ENCODE measurements at regions not wholly inside any gene's neighbourhood (a gene's known extent, or its start where the extent isn't known, plus 50 kb on each side); places are given as distances from the start of the nearest gene placed in this dataset.
"Not testable (repeated sequence)": the region's sequence is repeated elsewhere in the genome, so short reads cannot be mapped to it uniquely, and the experiment has no call there.

GRCh38 chr6:85936916-85937315, 294.2 kb upstream of the SYNCRIP start:
- FAIRE-seq = no peak

- FAIRE-seq = peak; percentile 83
Observed at GRCh38 chr6:85923013-85923430, 280.3 kb upstream of the SYNCRIP start.

- no peak for FAIRE-seq
Observed at GRCh38 chr6:85920782-85921181, 278.1 kb upstream of the SYNCRIP start.

DNA sequence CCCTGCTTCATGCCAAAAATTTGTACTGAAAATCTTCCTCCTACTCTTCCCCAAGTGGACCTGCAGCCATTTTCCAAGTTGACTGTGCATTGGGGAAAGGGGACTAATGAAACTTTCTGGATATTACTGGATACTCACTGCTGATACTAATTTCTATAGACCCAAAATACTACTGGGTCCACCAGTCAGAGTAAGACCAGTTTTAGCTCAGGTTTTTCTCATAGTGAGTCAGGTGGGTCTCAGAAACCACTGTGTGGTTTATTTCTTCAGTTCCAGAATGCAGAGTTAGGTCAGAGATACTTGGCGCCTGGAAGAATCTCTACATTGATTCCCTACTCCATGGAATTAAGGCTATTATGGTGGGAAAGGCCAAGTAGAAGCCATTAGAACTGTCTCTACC, 274.8 kb upstream of the SYNCRIP start:
- FAIRE-seq = no peak

GRCh38 chr6:85913001-85913400, 270.3 kb upstream of the SYNCRIP start:
- no peak for FAIRE-seq

DNA sequence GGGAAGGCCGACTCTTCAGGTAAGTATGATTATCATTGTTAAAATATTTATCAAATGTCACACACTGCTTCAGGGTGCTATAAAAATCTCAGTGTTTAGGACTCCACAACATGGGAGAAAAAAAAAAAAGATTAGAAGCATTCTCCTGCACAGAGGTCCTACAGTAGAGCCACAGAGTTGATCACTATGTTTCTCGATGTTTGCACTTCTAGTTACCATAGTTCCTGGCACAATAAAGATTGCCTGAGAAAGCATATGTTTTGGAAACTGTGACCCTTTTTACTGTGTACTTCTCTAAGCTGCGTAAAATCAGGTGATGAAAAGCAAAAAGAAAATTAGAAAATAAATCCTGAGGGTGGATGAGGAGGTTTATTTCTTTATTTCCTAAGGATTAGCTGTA, 269.9 kb upstream of the SYNCRIP start:
- FAIRE-seq = no peak

DNA sequence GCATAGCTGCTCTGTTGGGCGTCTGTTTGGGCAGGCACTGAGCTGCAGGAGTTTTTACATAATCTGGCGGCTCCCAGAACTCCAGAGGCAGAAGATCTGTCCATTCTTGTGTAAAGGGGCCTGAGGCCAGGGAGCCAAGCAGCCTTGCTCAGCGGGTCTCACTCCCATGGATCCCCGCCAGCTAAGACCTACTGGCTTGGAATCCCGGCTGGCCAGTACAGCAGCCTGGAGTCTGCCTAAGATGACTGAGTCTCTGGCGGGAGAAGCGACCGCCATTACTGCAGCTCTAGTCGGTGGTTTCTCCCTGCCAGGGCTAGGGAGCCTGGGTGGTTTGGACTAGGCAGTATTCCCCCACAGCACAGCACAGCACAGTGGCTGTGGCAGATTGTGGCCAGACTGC, 268.4 kb upstream of the SYNCRIP start:
- no peak for FAIRE-seq

DNA sequence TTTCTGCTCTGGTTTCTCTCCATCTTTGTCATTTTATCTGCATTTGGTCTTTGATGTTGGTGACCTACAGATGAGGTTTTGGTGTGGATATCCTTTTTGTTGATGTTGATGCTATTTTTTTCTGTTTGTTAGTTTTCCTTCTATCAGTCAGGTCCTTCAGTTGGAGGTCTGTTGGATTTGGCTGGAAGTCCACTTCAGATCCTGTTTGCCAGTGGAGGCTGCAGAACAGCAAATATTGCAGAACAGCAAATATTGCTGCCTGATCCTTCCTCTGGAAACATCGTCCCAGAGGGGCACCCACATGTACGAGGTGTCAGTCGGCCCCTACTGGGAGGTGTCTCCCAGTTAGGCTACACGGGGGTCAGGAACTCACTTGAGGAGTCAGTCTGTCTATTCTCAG, 265.4 kb upstream of the SYNCRIP start:
- not testable (repeated sequence) for FAIRE-seq

DNA sequence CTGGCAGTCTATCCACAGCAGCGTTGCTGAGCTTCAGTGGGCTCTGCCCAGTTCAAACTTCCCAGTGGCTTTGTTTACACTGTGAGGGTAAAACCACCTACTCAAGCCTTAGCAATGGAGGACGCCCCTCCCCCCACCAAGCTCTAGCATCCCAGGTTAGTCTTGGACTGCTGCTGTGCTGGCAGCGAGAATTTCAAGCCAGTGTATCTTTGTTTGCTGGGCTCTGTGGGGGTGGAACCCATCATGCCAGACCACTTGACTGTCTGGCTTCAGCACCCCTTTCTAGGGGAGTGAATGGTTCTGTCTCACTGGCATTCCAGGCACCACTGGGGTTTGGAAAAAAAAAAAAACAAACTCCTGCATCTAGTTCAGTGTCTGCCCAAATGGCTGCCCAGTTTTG, 249.7 kb upstream of the SYNCRIP start:
- FAIRE-seq = no peak

DNA sequence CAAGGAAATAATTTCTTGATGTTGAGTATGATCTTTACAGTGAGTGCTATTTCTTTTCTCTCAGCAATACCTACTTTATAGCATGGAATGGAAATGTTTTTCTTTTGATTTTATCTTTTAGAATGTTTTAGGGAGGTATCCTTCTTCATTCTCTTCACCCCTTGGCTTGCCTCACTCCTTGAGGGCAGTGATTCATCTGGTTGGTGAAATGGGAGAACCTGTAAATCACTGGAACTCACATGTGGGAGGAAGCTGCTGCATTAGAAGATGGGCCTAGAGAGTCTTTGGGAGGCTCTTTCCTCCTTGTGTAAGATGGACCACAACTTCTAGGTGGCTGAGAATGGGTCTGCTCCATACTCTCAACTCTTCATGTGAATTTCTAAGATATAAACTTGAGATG, 244.8 kb upstream of the SYNCRIP start:
- FAIRE-seq = no peak

GRCh38 chr6:85868685-85869084, 226.0 kb upstream of the SYNCRIP start:
- no peak for FAIRE-seq

GRCh38 chr6:85867595-85867994, 224.9 kb upstream of the SYNCRIP start:
- no peak for FAIRE-seq

DNA sequence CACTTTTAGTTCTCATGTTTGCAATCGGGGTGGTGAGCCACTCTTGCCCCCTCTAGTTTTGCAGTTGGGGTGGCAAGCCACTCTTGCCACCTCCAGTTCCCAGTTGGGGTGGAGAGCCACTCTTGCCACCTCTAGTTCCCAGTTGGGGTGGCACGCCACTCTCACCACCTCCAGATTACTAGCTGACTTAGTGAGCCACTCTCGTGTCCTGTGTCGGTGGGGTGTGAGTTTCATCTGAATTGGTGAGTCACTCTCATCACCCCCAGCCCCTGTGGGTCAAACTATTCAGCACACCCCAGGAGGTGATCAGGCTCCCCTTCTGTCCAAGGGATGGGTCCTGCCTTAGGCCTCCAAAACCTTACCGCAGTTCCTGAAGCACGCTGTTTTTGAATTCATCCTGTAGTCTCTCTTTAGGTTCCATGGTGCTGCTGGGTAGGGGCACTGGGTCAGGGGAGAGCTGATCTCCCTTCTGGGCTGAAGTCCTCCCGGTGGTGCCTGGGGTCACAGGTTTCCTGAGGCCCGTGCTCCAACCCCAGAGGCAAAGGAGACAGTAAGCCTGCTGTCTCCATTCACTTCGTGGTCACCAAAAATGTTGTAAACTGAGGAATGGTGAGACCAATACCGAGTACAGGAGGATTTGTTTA, 224.2 kb upstream of the SYNCRIP start:
- no peak for FAIRE-seq

DNA sequence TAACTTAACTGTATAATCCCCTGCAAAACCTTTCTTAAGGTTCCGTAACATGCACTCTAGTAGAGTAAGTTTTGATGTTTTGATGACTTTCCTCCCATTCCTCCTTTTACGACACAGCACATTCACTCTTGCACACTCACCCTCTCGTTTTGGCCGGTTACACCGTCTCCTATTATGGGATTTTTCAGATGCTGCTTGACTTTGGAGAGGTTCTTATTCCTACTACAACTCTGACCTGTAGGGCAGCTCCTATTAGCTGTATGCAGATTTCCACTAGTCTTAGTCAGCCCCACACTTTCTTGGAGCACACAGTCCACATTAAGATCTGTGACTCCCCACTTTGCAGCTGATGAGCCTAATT, 223.7 kb upstream of the SYNCRIP start:
- no peak for FAIRE-seq

- FAIRE-seq = no peak
Observed at GRCh38 chr6:85865420-85866369, 223.0 kb upstream of the SYNCRIP start.

DNA sequence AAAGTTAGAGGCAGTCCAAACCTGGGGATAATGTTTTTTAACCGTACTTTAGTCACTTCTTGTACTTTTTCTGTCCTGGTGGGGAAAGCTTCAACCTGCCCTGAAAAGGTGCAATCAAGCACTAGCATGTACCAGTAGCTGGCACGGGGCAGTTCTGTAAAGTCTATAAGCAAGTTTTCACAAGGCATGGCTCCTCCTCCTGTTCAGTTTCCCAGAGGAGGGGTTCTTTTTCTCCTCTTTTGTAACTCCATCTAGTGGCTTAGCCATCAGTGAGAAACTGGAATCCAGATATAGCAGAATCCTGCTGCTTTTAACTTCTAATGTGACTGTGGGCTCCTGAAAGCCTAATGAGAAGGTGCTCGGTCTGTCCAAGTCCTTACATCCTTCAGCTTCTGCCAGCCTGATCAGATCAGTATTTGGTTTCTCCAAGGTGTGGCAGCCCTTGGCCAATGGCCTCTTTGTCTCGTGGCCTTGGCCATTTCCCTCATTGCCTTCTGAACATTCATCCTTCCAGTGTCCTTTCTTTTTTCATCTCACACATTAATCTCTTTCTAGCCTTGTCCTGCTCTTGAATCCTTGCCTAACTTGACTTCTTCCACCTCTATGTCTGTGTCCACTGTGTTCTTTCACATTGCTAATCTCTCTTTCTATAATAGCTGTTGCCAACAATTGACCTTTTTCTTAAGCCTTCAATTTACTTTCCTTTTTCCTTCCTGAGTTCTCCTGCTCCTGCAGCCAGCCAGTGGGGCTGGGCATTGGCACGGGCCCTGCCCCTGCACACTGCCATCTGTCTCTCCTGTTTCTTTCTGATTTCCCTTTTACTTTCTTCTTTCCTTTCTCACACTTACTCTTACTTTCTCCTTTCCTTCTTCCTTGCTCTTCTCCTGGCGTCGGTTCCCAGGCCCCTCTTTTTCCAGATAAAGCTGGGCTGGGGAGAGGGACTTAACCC, 222.0 kb upstream of the SYNCRIP start:
- no peak for FAIRE-seq

GRCh38 chr6:85856235-85856634, 213.5 kb upstream of the SYNCRIP start:
- no peak for FAIRE-seq

- not testable (repeated sequence) for FAIRE-seq
Observed at GRCh38 chr6:85838351-85839119, 195.8 kb upstream of the SYNCRIP start.

- no peak for FAIRE-seq
Observed at GRCh38 chr6:85828973-85829372, 186.3 kb upstream of the SYNCRIP start.

DNA sequence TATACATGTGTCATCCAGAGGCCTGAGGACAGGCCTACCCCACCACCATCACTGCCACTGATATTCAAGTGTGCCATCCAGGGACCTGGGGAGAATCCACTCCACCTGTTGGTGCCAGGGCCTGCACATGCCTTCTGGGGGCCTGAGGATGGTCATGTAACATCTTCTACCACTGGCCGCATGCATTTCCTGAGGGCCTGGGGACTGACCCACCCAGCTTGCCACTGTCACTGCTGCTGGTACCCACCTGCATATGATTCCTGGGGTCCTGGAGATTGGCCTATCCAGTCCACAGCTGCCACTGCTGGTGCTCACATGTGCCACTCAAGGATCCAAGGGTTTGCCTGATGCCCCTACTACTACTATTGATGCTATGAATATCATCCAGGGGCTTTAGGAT, 184.3 kb upstream of the SYNCRIP start:
- no peak for FAIRE-seq

- FAIRE-seq = no peak
Observed at GRCh38 chr6:85824329-85824728, 181.6 kb upstream of the SYNCRIP start.

DNA sequence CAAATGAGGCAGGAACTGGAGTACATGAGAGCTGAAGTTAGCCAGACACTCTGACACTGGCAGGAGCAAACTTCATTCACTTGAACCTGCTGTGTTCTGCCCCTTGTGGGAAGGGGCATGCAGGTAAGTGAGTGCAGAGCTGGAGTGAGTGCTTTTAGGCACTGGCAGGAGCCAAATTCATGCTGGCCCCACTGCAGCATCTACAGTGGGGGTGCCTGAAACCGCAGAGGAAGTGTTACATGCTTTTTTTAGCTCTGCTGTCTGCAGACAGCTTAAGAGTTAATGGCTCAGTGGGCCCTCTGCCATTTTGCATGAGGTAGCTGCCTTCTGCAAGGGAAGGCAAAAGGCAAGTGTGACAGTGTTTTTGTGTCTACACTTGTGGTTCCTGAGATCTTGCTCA, 167.9 kb upstream of the SYNCRIP start:
- FAIRE-seq = no peak

All from islet of Langerhans (tissue), 1 donor.